22Rv1 (cell line): ENCODE measurements at regions not wholly inside any gene's neighbourhood (a gene's known extent, or its start where the extent isn't known, plus 50 kb on each side); places are given as distances from the start of the nearest gene placed in this dataset.

ENCODE experiments used
- ZFX ChIP-seq: fragments of 450-650 bp; IDR thresholded peaks from 2 replicates; pipeline ENCODE4 v1.6.1; 2017; ENCODE audit warnings: antibody characterized with exemption, borderline replicate concordance
- TF ChIP-seq, protein P1 (sequence below): fragments of 450-650 bp; IDR thresholded peaks from 2 replicates; pipeline ENCODE4 v1.5.1; 2017; ENCODE audit warnings: mild to moderate bottlenecking

GRCh38 chr3:152159328-152159727, 109.4 kb upstream of the MBNL1 start:
- TF ChIP-seq, protein P1, sequence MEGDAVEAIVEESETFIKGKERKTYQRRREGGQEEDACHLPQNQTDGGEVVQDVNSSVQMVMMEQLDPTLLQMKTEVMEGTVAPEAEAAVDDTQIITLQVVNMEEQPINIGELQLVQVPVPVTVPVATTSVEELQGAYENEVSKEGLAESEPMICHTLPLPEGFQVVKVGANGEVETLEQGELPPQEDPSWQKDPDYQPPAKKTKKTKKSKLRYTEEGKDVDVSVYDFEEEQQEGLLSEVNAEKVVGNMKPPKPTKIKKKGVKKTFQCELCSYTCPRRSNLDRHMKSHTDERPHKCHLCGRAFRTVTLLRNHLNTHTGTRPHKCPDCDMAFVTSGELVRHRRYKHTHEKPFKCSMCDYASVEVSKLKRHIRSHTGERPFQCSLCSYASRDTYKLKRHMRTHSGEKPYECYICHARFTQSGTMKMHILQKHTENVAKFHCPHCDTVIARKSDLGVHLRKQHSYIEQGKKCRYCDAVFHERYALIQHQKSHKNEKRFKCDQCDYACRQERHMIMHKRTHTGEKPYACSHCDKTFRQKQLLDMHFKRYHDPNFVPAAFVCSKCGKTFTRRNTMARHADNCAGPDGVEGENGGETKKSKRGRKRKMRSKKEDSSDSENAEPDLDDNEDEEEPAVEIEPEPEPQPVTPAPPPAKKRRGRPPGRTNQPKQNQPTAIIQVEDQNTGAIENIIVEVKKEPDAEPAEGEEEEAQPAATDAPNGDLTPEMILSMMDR: no peak
- TF ChIP-seq ZFX: no peak
